Thymus (tissue), 11 donors: ENCODE measurements at regions not wholly inside any gene's neighbourhood (a gene's known extent, or its start where the extent isn't known, plus 50 kb on each side); places are given as distances from the start of the nearest gene placed in this dataset.
"Not testable (repeated sequence)": the region's sequence is repeated elsewhere in the genome, so short reads cannot be mapped to it uniquely, and the experiment has no call there.

Source experiments
- DNase-seq, 9 donors: peaks; one replicate each; pipeline ENCODE4 v3.0.0-alpha.2; 2013; ENCODE audit warnings: low spot score in 9 of 9, low read depth in 6 of 9, missing footprints in 1 of 9
- H3K27ac ChIP-seq, 2 donors: one replicate each; pipeline ENCODE4 v1.5.1; 2013; ENCODE audit warnings: control low read depth in 1 of 2, low read depth in 1 of 2, low read length in 1 of 2, mild to moderate bottlenecking in 1 of 2, moderate library complexity in 1 of 2
- H3K27me3 ChIP-seq, 2 donors: one replicate each; pipeline ENCODE4 v1.5.1; 2013; ENCODE audit warnings: low read length in 1 of 2; ENCODE audit not compliant: control insufficient read depth in 2 of 2, insufficient read depth in 1 of 2
- H3K36me3 ChIP-seq, 2 donors: one replicate each; pipeline ENCODE4 v1.5.1; 2013; ENCODE audit warnings: low read length in 1 of 2, mild to moderate bottlenecking in 1 of 2, moderate library complexity in 1 of 2; ENCODE audit not compliant: control insufficient read depth in 2 of 2, insufficient read depth in 2 of 2
- H3K4me1 ChIP-seq, 2 donors: one replicate each; pipeline ENCODE4 v1.5.1; 2013; ENCODE audit warnings: low read length in 2 of 2; ENCODE audit not compliant: control insufficient read depth in 2 of 2, insufficient read depth in 2 of 2
- H3K4me3 ChIP-seq, 2 donors: one replicate each; pipeline ENCODE4 v1.5.1; 2013; ENCODE audit warnings: low read length in 2 of 2, control low read depth in 1 of 2, mild to moderate bottlenecking in 1 of 2
- H3K9me3 ChIP-seq, 2 donors: one replicate each; pipeline ENCODE4 v1.5.1; 2013; ENCODE audit warnings: low read length in 1 of 2, mild to moderate bottlenecking in 1 of 2; ENCODE audit not compliant: control insufficient read depth in 2 of 2, insufficient read depth in 1 of 2
- WGBS: extraction: QIAGEN DNeasy Blood & Tissue Kit; methylation state at CpG from one replicate; pipeline ENCODE4 v1.1.7; 2013; 5-methylcytosine and 5-hydroxymethylcytosine counted together
- donor health status: healthy.

DNA sequence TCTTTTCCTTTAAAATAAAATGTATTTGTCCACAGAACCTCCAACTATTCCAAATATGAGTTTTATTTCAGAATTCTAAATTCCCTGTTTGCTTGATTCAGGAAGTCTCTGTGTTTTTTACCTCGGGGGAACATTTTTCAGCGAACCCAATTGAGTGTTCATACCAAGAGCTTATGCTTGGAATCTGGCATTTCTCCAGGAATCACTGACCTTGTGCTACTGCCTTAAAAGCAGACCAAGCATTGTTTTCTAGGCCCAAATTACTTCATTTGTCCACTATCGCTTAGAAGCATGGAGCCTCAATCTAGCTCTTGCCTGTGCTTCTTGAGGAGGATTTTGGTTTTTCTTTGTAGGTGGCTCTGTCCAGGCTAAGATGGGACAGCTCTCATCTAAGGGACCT lies 59.4 kb downstream of the EBLN1 start:
- no peaks in the 10 kb centered on the region for H3K9me3 ChIP-seq
- no peak overlapping the region for H3K4me3 ChIP-seq
- DNase-seq = no peak
- 89% methylated on average over 3 of the region's 3 CpGs for WGBS
- peaks cover 0 to 7% of the 10 kb centered on the region in 2 donors for H3K4me1 ChIP-seq
- H3K36me3 ChIP-seq = no peaks in the 10 kb centered on the region
- H3K27me3 ChIP-seq = no peaks in the 10 kb centered on the region
- no peak overlapping the region for H3K27ac ChIP-seq

DNA sequence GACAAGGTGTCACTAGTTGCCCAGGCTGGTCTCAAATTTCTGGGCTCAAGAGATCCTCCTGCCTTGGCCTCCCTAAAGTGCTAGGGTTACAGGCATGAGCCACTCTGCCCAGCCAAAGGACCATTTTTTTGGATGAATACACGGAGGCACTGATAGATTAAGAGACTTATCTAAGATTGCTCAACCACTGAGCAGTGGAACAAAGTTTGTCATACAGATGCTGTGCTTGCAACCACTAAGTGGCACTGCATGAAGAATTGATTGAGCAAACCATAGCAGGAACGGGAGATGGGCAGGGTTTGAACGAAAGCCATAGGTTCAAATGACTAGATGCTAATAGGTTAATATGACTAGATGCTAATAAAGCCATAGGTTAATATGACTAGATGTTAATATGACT lies 61.1 kb downstream of the EBLN1 start:
- H3K36me3 ChIP-seq = no peaks in the 10 kb centered on the region
- H3K27me3 ChIP-seq = no peaks in the 10 kb centered on the region
- H3K9me3 ChIP-seq = no peaks in the 10 kb centered on the region
- 95% methylated on average over 3 of the region's 3 CpGs for whole genome bisulfite sequencing
- DNase-seq = no peak
- no peak overlapping the region for H3K4me3 ChIP-seq
- H3K4me1 ChIP-seq = peaks cover 0 to 7% of the 10 kb centered on the region in 2 donors
- no peak overlapping the region for H3K27ac ChIP-seq

DNA sequence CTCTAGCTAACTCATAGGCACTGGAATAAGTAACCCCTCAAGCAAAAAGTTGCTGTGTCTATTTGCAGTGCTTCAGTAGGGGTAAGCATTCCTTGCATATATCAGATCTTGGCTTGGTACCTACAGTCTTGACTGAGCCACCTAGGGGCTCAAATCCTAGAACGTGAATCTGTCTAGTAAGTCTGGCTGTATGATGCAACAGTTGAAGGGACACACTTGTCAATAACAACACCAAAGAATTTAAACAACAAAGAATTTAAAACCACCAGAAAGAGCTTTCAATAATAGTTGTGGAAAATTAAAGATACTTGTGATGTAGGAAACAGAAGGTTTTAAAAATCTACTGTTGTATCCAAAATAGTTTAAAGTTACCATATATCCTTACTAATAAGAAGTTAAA lies 65.4 kb downstream of the EBLN1 start:
- peaks cover 1 to 4% of the 10 kb centered on the region in 2 donors for H3K9me3 ChIP-seq
- no peaks in the 10 kb centered on the region for H3K4me1 ChIP-seq
- no peak overlapping the region for H3K4me3 ChIP-seq
- DNase-seq = no peak
- H3K36me3 ChIP-seq = no peaks in the 10 kb centered on the region
- no peak overlapping the region for H3K27ac ChIP-seq
- WGBS = 96% methylated on average over 1 of the region's 1 CpG
- H3K27me3 ChIP-seq = no peaks in the 10 kb centered on the region

DNA sequence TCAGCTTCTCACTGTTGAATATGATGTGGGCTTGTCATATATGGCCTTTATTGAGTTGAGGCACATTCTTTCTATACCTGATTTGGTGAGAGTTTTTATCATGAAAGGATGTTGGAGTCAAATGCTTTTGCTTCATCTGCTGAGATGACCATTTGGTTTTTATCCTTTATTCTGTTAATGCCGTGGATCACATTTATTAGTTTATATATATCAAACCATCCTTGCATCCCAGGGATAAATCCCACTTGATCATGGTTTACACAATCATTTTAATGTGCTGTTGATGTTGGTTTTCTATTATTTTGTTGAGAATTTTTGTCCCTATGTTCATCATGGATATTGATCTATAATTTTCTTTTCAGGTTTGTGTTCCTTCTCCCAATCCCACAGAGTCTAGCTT lies 67.0 kb downstream of the EBLN1 start:
- Histone ChIP-seq H3K4me1 (no peaks in the 10 kb centered on the region), H3K27ac (no peak overlapping the region), H3K9me3 (peaks cover 1 to 4% of the 10 kb centered on the region in 2 donors), H3K36me3 (no peaks in the 10 kb centered on the region), H3K4me3 (no peak overlapping the region), H3K27me3 (no peaks in the 10 kb centered on the region)
- WGBS = 92% methylated on average over 1 of the region's 1 CpG
- no peak for DNase-seq

DNA sequence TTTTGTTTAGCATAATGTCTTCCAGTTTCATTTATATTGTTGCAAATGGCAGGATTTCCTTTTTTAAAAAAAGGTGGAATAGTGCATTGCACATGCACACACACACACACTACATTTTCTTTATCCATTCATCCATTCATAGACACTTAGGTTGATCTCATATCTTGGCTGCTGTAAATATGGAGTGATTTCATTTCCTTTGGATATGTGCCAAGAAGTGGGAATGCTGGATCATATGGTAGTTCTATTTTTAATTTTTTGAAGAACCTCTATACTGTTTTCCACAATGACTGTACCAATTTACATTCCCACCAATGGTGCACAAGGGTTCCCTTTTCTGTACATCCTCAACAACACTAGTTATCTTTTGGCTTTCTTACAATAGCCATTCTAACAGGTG lies 68.9 kb downstream of the EBLN1 start:
- no peak for DNase-seq
- Histone ChIP-seq H3K36me3 (no peaks in the 10 kb centered on the region), H3K27ac (no peak overlapping the region), H3K4me3 (no peak overlapping the region), H3K4me1 (no peaks in the 10 kb centered on the region), H3K9me3 (peaks cover 1 to 4% of the 10 kb centered on the region in 2 donors), H3K27me3 (no peaks in the 10 kb centered on the region)

DNA sequence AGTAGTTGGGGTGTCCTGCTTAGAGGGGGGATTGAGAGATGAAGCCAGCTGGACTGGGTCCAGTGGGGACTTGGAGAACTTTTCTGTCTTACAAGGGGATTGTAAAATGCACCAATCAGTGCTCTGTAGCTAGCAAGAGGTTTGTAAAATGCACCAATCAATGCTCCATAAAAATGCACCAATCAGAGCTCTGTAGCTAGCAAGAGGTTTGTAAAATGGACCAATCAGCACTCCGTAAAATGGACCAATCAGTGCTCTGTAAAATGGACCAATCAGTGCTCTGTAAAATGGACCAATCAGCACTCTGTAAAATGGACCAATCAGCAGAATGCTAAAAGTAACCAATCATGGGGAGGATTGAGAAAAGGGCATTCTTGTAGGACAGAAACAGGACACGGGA lies 71.9 kb downstream of the EBLN1 start:
- not testable (repeated sequence) for H3K4me3 ChIP-seq, H3K27me3 ChIP-seq, H3K27ac ChIP-seq, DNase-seq, H3K4me1 ChIP-seq, H3K36me3 ChIP-seq, H3K9me3 ChIP-seq
- WGBS = 93% methylated on average over 2 of the region's 2 CpGs

DNA sequence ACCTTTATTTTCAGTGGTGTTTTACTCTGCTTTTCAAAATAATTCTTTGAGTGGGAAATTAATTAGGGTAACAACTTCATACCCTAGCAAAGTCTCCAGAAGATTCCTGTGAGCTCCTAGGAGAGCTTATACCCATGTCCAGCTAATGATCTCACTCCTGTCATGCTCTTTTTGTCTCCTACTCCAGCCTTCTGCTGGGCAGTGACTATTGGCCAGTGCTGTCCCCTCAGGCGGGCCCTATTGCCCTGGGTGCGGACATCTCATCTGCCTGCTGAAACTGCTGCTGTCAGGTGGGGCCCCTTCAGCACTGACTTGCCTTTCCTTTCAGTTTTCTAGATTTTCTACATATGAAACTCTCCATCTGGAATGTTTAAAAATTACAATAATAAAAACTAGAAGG lies 80.3 kb downstream of the EBLN1 start:
- no peak for DNase-seq
- 93% methylated on average over 2 of the region's 2 CpGs for WGBS
- Histone ChIP-seq H3K9me3 (no peaks in the 10 kb centered on the region), H3K4me1 (peaks cover 2 to 8% of the 10 kb centered on the region in 2 donors), H3K36me3 (no peaks in the 10 kb centered on the region), H3K27me3 (no peaks in the 10 kb centered on the region), H3K4me3 (no peak overlapping the region), H3K27ac (no peak overlapping the region)

DNA sequence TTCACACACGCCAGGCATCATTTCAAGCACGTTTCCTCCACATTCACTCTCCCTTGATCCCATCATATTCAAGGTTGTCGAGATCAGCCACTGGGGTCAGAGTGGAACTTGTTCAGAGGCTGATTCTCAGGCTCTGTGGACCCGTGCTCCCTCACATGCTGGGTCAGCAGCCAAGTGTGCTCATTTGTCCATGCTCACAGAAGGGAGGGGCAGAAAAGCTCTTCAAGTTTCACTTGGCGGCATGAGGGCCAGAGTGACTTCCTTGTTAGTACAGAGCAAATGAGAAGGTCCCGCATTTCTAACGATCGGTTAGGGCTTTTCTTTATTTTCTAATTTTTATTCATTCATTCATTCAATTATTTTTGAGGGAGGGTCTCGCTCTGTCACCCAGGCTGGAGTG lies 82.2 kb downstream of the EBLN1 start:
- peaks cover 2 to 8% of the 10 kb centered on the region in 2 donors for H3K4me1 ChIP-seq
- no peaks in the 10 kb centered on the region for H3K27me3 ChIP-seq
- DNase-seq = no peak
- no peaks in the 10 kb centered on the region for H3K36me3 ChIP-seq
- WGBS = 98% methylated on average over 9 of the region's 9 CpGs
- H3K4me3 ChIP-seq = no peak overlapping the region
- H3K9me3 ChIP-seq = no peaks in the 10 kb centered on the region
- H3K27ac ChIP-seq = no peak overlapping the region

DNA sequence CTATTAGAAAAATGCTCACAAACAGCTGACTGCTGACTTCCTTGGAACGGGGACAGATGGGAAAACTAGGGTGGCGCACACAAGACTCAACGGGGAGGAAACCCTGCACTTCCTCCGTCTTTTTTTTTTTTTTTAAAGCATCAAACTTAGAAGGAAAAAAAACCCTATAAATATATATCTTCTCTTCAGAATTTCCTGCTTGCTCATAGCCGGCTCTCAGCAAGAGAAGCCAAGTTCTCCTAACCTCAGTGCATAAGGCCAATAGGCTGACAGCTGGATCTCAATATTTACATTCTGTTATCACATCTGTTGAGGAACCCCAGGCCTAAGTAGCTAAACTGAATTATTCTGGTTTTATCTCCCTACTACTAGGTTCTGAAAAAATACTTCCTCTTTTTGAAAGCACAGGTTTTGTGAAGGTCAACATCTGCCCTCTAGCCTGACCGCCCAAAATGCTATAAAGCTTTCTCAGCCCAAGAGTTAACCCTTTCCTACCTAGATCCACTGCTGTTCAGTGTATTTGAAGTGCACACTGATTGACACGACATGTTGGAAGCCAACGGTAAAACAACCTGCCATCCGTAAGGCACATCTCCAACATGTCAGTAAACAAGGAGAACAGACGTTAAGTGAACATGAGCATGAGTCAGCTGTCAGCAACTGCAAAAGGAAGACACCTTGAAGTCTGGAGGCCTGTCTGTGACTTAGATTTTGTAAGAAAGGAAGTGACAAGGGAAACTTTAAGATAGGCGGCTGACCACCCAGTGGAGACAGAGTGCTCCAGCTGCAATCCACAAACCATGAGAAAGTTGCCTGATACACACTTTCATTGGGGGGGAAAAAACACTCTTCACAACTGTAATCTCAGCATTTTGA lies 83.8 kb downstream of the EBLN1 start:
- 13% methylated on average over 11 of the region's 11 CpGs for WGBS
- no peak overlapping the region for H3K4me3 ChIP-seq
- peak overlapping the region in 1 of 2 donors; percentile 34 for H3K27ac ChIP-seq
- no peaks in the 10 kb centered on the region for H3K9me3 ChIP-seq
- H3K27me3 ChIP-seq = no peaks in the 10 kb centered on the region
- DNase-seq = peak in 6 of 9 donors; percentile 6 to 65 (median 24)
- H3K4me1 ChIP-seq = peaks cover 2 to 8% of the 10 kb centered on the region in 2 donors
- H3K36me3 ChIP-seq = no peaks in the 10 kb centered on the region
